OCI-LY3 (cell line): ENCODE measurements at regions not wholly inside any gene's neighbourhood (a gene's known extent, or its start where the extent isn't known, plus 50 kb on each side); places are given as distances from the start of the nearest gene placed in this dataset.

Experiments
- EZH2phosphoT487 ChIP-seq: fragments of 200-600 bp; shearing (Covaris generic); IDR thresholded peaks from 2 replicates; pipeline ENCODE4 v1.6.1; 2018; ENCODE audit warnings: antibody characterized with exemption, mixed run types, low read depth
- TF ChIP-seq, protein P1 (sequence below): fragments of 200-600, 300-600 bp; sonication (generic); IDR thresholded peaks from 2 replicates; pipeline ENCODE4 v1.5.1; 2014; ENCODE audit warnings: antibody characterized with exemption, low read length, low read depth

DNA sequence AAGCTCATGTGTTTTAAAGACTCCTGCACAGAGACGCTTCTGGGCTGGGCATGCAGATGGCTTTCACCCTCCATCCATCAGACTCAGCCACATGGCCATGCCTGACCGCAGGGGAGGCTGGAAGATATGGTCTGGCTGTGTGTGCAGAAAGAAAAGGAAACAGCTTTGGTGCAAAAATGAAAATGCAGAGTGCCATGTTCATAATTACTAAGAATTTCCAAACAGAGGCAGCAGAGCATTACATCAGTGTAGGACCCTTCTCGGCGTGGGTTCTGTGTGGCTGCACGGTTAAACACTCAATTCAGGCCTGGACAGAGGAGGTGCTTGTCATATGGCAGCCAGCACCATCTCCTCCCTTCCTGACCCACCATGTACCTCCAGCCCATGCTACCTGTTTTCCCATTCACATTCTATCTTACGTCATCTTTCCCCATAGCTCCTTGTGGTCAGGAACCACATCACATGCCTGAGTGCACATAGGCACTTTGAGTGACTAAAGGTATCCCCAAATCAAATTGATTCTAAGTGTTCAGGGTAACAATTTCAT lies 200.3 kb upstream of the ID2 start:
- TF ChIP-seq, protein P1, sequence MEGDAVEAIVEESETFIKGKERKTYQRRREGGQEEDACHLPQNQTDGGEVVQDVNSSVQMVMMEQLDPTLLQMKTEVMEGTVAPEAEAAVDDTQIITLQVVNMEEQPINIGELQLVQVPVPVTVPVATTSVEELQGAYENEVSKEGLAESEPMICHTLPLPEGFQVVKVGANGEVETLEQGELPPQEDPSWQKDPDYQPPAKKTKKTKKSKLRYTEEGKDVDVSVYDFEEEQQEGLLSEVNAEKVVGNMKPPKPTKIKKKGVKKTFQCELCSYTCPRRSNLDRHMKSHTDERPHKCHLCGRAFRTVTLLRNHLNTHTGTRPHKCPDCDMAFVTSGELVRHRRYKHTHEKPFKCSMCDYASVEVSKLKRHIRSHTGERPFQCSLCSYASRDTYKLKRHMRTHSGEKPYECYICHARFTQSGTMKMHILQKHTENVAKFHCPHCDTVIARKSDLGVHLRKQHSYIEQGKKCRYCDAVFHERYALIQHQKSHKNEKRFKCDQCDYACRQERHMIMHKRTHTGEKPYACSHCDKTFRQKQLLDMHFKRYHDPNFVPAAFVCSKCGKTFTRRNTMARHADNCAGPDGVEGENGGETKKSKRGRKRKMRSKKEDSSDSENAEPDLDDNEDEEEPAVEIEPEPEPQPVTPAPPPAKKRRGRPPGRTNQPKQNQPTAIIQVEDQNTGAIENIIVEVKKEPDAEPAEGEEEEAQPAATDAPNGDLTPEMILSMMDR, result no peak
- TF ChIP-seq EZH2phosphoT487, result no peak
